GM12873 (cell line): ENCODE measurements at regions not wholly inside any gene's neighbourhood (a gene's known extent, or its start where the extent isn't known, plus 50 kb on each side); places are given as distances from the start of the nearest gene placed in this dataset.

ENCODE experiments used
- CTCF ChIP-seq: IDR thresholded peaks from 2 replicates; pipeline ENCODE4 v1.5.1; 2012; ENCODE audit warnings: low read depth, mild to moderate bottlenecking, moderate library complexity, low read length, control low read depth; ENCODE audit not compliant: insufficient read depth; ENCODE audit errors: missing control alignments

- no peak for TF ChIP-seq CTCF
These were observed 52.5 kb upstream of the C9orf72 start for GRCh38 chr9:27625751-27626150.

DNA sequence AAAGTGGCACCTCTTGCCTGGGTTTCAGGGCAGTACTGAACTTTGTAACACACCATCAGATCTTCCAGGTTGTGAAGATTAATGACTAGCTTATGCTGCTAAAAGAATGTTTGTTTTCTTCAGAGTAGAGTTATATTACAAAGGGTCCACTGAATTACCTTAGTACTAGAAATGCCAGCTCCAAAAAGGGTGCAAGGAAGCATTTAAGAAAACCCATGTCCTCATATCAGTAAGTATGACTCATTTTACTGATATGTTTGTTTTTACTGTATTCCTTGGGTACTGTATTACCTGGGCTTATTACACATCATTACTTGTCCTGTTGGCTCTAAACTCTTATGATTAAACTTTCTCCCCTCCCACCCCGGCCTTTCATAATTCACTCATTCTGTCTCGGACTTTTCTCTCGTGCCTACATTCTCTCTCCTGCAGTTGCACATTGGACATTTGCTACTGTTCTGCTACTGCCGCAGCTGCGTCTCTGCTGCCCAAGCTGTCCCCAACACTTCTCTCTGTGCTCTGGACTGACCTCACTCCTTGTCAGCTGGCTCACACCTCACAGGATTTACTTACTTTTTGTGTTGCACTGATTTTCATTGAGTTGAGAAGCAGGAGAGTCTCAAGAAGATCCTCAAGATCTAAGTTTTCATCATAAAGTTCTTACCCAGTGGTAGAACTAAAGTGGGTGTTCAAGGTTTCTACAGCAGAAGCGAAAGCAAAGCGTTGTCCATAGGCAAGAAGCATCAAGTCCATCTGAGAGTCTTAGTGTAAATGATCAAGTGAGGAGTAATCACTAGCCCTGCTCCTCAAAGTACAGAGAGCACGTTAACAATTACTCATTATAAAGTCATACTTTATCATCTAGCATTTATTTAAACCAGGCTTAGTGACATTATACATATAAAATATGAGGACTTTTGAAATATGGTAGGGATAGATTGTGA lies 53.2 kb upstream of the C9orf72 start:
- no peak for TF ChIP-seq CTCF

DNA sequence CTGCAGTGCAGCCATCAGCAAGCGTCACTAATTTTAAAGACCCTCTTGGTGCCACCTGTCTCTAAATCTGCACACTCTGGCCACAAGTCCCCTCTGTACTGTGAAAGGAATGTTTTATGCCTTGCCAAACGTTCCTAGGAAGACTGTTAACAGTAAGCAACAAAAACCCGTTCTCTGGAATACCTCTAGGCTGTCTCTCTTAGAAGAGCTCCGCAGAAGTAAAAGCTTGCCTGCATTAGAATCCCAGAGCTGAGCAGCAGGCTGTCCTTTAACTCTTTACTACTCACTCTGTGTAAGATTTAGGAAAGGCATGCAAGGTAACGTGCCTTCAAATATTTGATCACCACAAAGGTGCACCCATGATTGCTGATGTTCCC lies 53.9 kb upstream of the C9orf72 start:
- no peak for TF ChIP-seq CTCF

DNA sequence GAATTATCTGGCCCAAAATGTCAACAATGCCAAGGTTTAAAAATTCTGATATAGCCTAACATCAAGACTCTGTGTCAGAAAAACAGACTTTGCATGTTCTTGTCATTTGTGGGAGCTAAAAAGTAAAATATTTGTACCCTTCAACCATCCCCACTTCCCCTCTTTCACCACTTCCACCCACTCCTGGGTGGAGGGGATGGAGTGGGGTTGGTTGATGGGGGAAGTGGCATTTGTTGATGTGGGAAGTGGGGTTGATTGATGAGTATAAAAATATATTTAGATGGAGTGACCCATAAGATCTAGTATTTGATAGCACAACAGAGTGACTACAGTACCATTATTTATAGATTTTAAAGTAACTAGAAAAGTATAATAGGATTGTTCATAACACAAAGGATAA lies 55.0 kb upstream of the C9orf72 start:
- TF ChIP-seq CTCF, result no peak

DNA sequence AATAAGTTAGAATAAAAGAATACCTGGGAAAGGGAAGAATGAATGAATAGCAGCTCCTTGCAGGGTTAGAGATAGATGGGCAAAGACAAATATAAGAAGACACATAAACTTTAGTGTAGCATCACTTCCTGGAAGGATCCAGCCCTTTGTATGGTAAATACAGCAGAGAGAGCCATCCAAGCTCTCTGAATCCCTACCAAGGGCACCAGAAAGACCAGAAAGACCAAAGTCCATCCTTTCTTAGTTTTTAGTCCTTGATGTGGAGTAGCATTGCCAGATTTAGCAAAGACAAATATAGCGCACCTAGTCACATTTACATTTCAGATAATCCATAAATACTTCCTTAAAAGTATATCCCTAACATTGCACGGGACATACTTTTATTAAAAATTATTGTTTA lies 56.1 kb upstream of the C9orf72 start:
- no peak for TF ChIP-seq CTCF

DNA sequence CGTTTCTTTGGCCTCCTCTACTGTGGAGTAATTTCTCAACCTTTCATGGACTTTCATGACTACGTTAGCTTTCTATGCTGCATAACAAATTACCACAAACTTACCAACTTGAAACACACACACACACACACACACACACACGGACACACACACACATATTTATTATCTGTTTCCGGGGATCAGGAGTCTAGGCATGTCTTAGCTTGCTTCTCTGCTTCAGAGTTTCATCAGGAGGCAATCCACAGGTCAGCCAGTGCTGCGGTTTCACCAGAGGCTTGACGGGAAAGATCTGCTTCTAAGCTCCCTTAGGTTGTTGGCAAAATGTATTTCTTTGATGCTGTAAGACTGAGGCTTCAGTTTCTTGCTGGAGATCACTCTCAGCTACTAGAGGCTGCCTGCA lies 59.0 kb upstream of the C9orf72 start:
- no peak for TF ChIP-seq CTCF

DNA sequence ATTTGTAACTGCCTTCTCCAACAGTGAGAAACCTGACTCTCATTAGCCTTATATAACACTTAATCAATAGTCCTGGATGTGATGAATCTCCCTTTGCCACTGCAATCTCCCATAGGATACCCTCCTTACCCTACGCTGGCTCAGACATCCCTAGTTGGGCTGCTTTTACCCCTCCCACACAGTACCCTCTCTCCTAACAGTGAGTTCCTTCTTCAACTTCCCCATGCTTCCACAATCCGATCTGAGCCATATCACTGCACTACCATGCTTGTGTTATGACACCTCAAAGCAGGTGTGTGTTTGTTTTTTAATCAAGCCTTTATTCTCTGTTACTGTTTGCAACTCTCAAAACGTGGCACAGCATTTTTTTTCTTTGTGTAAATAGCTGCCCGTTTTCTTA lies 60.5 kb upstream of the C9orf72 start:
- TF ChIP-seq CTCF, result no peak
